SK-N-SH treated with all-trans-retinoic acid at 6 μM for 48 hours (cell line): ENCODE measurements at regions not wholly inside any gene's neighbourhood (a gene's known extent, or its start where the extent isn't known, plus 50 kb on each side); places are given as distances from the start of the nearest gene placed in this dataset.

ENCODE experiments used
- ATAC-seq: fragments of 200-7000 bp; cut with Tn5 transposase; 3 replicates; pipeline ENCODE4 v1.9.1; 2020; ENCODE audit warnings: mild to moderate bottlenecking, moderate library complexity
- ARNTL ChIP-seq: fragments of 450-650 bp; formaldehyde crosslinking; IDR thresholded peaks from 2 replicates; pipeline ENCODE4 v1.5.0; 2020; ENCODE audit warnings: low read depth, mild to moderate bottlenecking, moderate library complexity, borderline replicate concordance
- BACH2 ChIP-seq: fragments of 250-450 bp; sonication (Bioruptor Pico); IDR thresholded peaks from 2 replicates; pipeline ENCODE4 v1.9.0; 2021; ENCODE audit warnings: mild to moderate bottlenecking, borderline replicate concordance
- CSDC2 ChIP-seq: fragments of 250-450 bp; sonication (Bioruptor Pico); IDR thresholded peaks from 2 replicates; pipeline ENCODE4 v1.5.0; 2020; ENCODE audit warnings: mild to moderate bottlenecking, moderate library complexity
- ESRRG ChIP-seq: fragments of 250-450 bp; sonication (Bioruptor Pico); IDR thresholded peaks from 2 replicates; pipeline ENCODE4 v1.6.1; 2021; ENCODE audit warnings: mild to moderate bottlenecking
- GLIS3 ChIP-seq: fragments of 250-450 bp; sonication (Bioruptor Pico); IDR thresholded peaks from 2 replicates; pipeline ENCODE4 v1.5.0; 2020; ENCODE audit warnings: mild to moderate bottlenecking, moderate library complexity
- ISL1 ChIP-seq: fragments of 250-450 bp; sonication (Bioruptor Pico); IDR thresholded peaks from 2 replicates; pipeline ENCODE4 v2.1.2; 2022; ENCODE audit warnings: mild to moderate bottlenecking, moderate library complexity
- OSR1 ChIP-seq: fragments of 250-450 bp; sonication (Bioruptor Pico); IDR thresholded peaks from 2 replicates; pipeline ENCODE4 v1.8.0; 2022; ENCODE audit warnings: moderate library complexity, mild to moderate bottlenecking, inconsistent platforms
- POU6F1 ChIP-seq: fragments of 250-450 bp; sonication (Bioruptor Pico); IDR thresholded peaks from 2 replicates; pipeline ENCODE4 v1.8.0; 2021; ENCODE audit warnings: low read depth, mild to moderate bottlenecking, moderate library complexity, borderline replicate concordance
- PPARA ChIP-seq: fragments of 250-450 bp; sonication (Bioruptor Pico); IDR thresholded peaks from 2 replicates; pipeline ENCODE4 v1.5.0; 2020; ENCODE audit warnings: mild to moderate bottlenecking, borderline replicate concordance
- RARB ChIP-seq: fragments of 250-450 bp; sonication (Bioruptor Pico); IDR thresholded peaks from 2 replicates; pipeline ENCODE4 v1.8.0; 2021; ENCODE audit warnings: mild to moderate bottlenecking, moderate library complexity
- SNAI2 ChIP-seq: fragments of 250-450 bp; sonication (Bioruptor Pico); IDR thresholded peaks from 2 replicates; pipeline ENCODE4 v1.5.0; 2020; ENCODE audit warnings: mild to moderate bottlenecking, moderate library complexity
- TCF4 ChIP-seq: fragments of 250-450 bp; sonication (Bioruptor Pico); IDR thresholded peaks from 2 replicates; pipeline ENCODE4 v1.8.0; 2021; ENCODE audit warnings: mild to moderate bottlenecking, moderate library complexity, borderline replicate concordance
- TOX ChIP-seq: fragments of 250-450 bp; sonication (Bioruptor Pico); IDR thresholded peaks from 2 replicates; pipeline ENCODE4 v1.8.0; 2021; ENCODE audit warnings: mild to moderate bottlenecking, moderate library complexity, borderline replicate concordance
- TSHZ2 ChIP-seq: fragments of 250-450 bp; sonication (Bioruptor Pico); IDR thresholded peaks from 2 replicates; pipeline ENCODE4 v1.5.0; 2020; ENCODE audit warnings: mild to moderate bottlenecking, moderate library complexity
- ZC3H10 ChIP-seq: fragments of 250-450 bp; sonication (Bioruptor Pico); IDR thresholded peaks from 2 replicates; pipeline ENCODE4 v1.5.1; 2021; ENCODE audit warnings: mild to moderate bottlenecking, moderate library complexity
- ZFP3 ChIP-seq: fragments of 250-450 bp; sonication (Bioruptor Pico); IDR thresholded peaks from 2 replicates; pipeline ENCODE4 v1.5.0; 2020; ENCODE audit warnings: mild to moderate bottlenecking, moderate library complexity
- ZFP30 ChIP-seq: fragments of 450-650 bp; formaldehyde crosslinking; IDR thresholded peaks from 2 replicates; pipeline ENCODE4 v1.5.0; 2022; ENCODE audit warnings: mild to moderate bottlenecking, moderate library complexity
- ZNF565 ChIP-seq: fragments of 450-650 bp; formaldehyde crosslinking; conservative IDR thresholded peaks from 2 replicates; pipeline ENCODE4 v1.5.0; 2020; ENCODE audit warnings: low read depth, mild to moderate bottlenecking, moderate library complexity
- ZNF70 ChIP-seq: fragments of 450-650 bp; formaldehyde crosslinking; IDR thresholded peaks from 2 replicates; pipeline ENCODE4 v1.5.0; 2020; ENCODE audit warnings: mild to moderate bottlenecking, moderate library complexity
- ZNF8 ChIP-seq: fragments of 450-650 bp; formaldehyde crosslinking; IDR thresholded peaks from 2 replicates; pipeline ENCODE4 v1.5.0; 2020; ENCODE audit warnings: mild to moderate bottlenecking, moderate library complexity
- TF ChIP-seq, protein P1 (sequence below): fragments of 250-450 bp; sonication (Bioruptor Pico); IDR thresholded peaks from 2 replicates; pipeline ENCODE4 v1.5.1; 2021; ENCODE audit warnings: mild to moderate bottlenecking, moderate library complexity
- TF ChIP-seq, protein P2 (sequence below): fragments of 250-450 bp; sonication (Bioruptor Pico); IDR thresholded peaks from 2 replicates; pipeline ENCODE4 v1.8.0; 2020; ENCODE audit warnings: mild to moderate bottlenecking, moderate library complexity, borderline replicate concordance

- ATAC-seq: no peak
- no peak for TF ChIP-seq ZNF565 (CRISPR knock-in tag)
- no peak for TF ChIP-seq ISL1 (CRISPR knock-in tag)
- TF ChIP-seq PPARA (CRISPR knock-in tag): no peak
- no peak for TF ChIP-seq TOX (CRISPR knock-in tag)
- no peak for TF ChIP-seq GLIS3
- TF ChIP-seq ZNF70: no peak
- no peak for TF ChIP-seq ZNF8
- TF ChIP-seq ZFP30 (CRISPR knock-in tag): no peak
- TF ChIP-seq RARB: no peak
- TF ChIP-seq ESRRG (CRISPR knock-in tag): no peak
- no peak for TF ChIP-seq CSDC2
- TF ChIP-seq ZFP3 (CRISPR knock-in tag): no peak
- TF ChIP-seq BACH2 (CRISPR knock-in tag): no peak
- TF ChIP-seq, protein P1, sequence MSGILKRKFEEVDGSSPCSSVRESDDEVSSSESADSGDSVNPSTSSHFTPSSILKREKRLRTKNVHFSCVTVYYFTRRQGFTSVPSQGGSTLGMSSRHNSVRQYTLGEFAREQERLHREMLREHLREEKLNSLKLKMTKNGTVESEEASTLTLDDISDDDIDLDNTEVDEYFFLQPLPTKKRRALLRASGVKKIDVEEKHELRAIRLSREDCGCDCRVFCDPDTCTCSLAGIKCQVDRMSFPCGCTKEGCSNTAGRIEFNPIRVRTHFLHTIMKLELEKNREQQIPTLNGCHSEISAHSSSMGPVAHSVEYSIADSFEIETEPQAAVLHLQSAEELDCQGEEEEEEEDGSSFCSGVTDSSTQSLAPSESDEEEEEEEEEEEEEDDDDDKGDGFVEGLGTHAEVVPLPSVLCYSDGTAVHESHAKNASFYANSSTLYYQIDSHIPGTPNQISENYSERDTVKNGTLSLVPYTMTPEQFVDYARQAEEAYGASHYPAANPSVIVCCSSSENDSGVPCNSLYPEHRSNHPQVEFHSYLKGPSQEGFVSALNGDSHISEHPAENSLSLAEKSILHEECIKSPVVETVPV: no peak
- TF ChIP-seq SNAI2 (CRISPR knock-in tag): no peak
- TF ChIP-seq, protein P2, sequence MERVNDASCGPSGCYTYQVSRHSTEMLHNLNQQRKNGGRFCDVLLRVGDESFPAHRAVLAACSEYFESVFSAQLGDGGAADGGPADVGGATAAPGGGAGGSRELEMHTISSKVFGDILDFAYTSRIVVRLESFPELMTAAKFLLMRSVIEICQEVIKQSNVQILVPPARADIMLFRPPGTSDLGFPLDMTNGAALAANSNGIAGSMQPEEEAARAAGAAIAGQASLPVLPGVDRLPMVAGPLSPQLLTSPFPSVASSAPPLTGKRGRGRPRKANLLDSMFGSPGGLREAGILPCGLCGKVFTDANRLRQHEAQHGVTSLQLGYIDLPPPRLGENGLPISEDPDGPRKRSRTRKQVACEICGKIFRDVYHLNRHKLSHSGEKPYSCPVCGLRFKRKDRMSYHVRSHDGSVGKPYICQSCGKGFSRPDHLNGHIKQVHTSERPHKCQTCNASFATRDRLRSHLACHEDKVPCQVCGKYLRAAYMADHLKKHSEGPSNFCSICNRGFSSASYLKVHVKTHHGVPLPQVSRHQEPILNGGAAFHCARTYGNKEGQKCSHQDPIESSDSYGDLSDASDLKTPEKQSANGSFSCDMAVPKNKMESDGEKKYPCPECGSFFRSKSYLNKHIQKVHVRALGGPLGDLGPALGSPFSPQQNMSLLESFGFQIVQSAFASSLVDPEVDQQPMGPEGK (CRISPR knock-in tag): no peak
- TF ChIP-seq ZC3H10: no peak
- TF ChIP-seq TCF4: no peak
- no peak for TF ChIP-seq TSHZ2
- TF ChIP-seq, all 23 proteins: peak for 0
Observed at GRCh38 chr17:51499897-51500296, 239.6 kb downstream of the UTP18 start.

GRCh38 chr17:51500454-51500853 lies 240.1 kb downstream of the UTP18 start:
- ATAC-seq: no peak
- TF ChIP-seq TOX (CRISPR knock-in tag): no peak

DNA sequence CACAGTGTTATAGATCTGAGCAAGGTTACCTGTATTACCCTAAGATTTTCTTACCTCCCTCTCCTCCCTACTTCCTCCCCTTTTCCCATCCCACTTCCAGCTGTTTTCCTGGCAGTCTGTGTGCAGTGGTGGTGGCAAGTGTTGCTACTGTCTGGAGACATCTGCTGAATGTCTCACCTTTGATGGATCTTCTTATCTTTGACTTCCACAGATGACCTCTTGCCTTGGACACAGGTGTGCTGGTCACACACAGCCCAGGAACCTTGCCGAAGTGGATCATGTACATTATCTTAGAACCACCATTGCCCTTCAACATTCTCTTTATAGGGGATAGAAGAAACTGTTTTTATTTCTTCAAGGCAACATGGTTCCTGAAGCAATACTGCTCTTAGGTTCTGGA lies 245.1 kb downstream of the UTP18 start:
- ATAC-seq: no peak
- TF ChIP-seq TOX (CRISPR knock-in tag): no peak
- TF ChIP-seq SNAI2 (CRISPR knock-in tag): no peak
- TF ChIP-seq OSR1 (CRISPR knock-in tag): no peak
- TF ChIP-seq ARNTL (CRISPR knock-in tag): no peak
- TF ChIP-seq ESRRG (CRISPR knock-in tag): no peak
- no peak for TF ChIP-seq CSDC2
- no peak for TF ChIP-seq ISL1 (CRISPR knock-in tag)
- no peak for TF ChIP-seq ZNF70
- no peak for TF ChIP-seq BACH2 (CRISPR knock-in tag)
- TF ChIP-seq ZFP3 (CRISPR knock-in tag): no peak
- TF ChIP-seq POU6F1 (CRISPR knock-in tag): no peak
- TF ChIP-seq ZNF8: no peak
- TF ChIP-seq, all 23 proteins: peak for 0

DNA sequence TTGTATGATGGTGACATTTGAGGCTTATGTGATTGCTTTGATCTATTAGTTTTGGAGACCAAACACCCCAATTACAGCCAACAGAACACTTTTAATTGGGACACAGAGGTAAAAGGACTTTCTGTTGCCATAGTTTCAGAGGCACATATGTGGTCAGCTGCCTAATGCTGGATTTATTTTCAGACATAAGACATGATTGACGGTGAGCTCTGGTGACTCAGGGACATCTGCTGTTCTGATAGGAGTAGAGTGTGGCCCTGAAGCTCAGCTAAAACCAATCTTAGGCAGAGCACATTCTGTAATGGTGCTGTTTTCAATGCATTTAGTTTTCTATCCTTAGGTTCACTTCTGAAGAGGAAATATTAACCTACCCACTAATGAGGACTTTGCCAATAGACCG lies 247.1 kb downstream of the UTP18 start:
- no peak for ATAC-seq
- TF ChIP-seq CSDC2 (no peak), TCF4 (no peak), SNAI2 (CRISPR knock-in tag) (no peak), OSR1 (CRISPR knock-in tag) (no peak), ZC3H10 (no peak), TSHZ2 (no peak), ZNF565 (CRISPR knock-in tag) (no peak), ZFP3 (CRISPR knock-in tag) (no peak), PPARA (CRISPR knock-in tag) (no peak)
- TF ChIP-seq, protein P2 (CRISPR knock-in tag): no peak
- TF ChIP-seq, protein P1: no peak
